ENCODE measurements at regions not wholly inside any gene's neighbourhood (a gene's known extent, or its start where the extent isn't known, plus 50 kb on each side); places are given as distances from the start of the nearest gene placed in this dataset.

DNA sequence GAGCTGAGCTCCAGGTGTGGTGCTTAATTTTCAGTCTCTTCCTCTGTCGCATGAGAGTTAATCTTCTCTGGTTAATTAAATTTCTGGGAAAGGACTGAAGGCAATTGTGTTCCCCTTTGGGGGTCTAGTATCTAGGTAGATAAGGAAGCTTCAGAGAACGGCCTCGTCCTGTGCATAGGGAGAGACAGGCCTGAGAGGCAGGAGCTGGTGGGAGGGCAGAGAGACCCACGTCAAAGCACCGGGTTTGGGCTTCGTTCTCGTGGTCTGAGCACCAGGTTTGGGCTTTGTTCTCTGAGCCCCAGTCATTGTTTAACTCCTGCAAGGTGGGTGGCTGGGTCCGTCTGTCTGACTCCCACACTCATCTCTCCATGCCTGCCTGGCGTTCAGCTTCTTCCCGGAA, 160.8 kb upstream of the PITRM1 start:
- TF ChIP-seq CTCF (IDR thresholded peaks at IDR 0.05) (no peak), ZFX (IDR thresholded peaks at IDR 0.05; ENCODE audit: borderline replicate concordance) (no peak)

Measured in 22Rv1 (cell line).